ENCODE measurements at regions not wholly inside any gene's neighbourhood (a gene's known extent, or its start where the extent isn't known, plus 50 kb on each side); places are given as distances from the start of the nearest gene placed in this dataset.

GRCh38 chr10:10830293-10830986 lies 187.2 kb upstream of the CELF2 start:
- WGBS (ENCODE audit: insufficient coverage): no CpG with 5 or more reads among the region's 6 CpGs
- H3K27ac ChIP-seq (ENCODE audit: low read length): peak overlapping the region; percentile 88
- peaks cover 9% of the 10 kb centered on the region for H3K4me1 ChIP-seq (ENCODE audit: control insufficient read depth, insufficient read depth, low read length)
- DNase-seq: peak; percentile 95
- H3K27me3 ChIP-seq (ENCODE audit: control insufficient read depth, insufficient read depth, low read length): no peaks in the 10 kb centered on the region
- no peak overlapping the region for H3K4me3 ChIP-seq (ENCODE audit: low read length)
- H3K9me3 ChIP-seq (replicated peaks; ENCODE audit: control insufficient read depth, low read depth, low read length): no peaks in the 10 kb centered on the region
- no peaks in the 10 kb centered on the region for H3K36me3 ChIP-seq (ENCODE audit: control insufficient read depth, insufficient read depth, low read length)

- DNase-seq: no peak
- Histone ChIP-seq H3K4me1 (ENCODE audit: control insufficient read depth, insufficient read depth, low read length) (peaks cover 7% of the 10 kb centered on the region), H3K27ac (ENCODE audit: low read length) (peak overlapping the region; percentile 88), H3K9me3 (replicated peaks; ENCODE audit: control insufficient read depth, low read depth, low read length) (no peaks in the 10 kb centered on the region), H3K4me3 (ENCODE audit: low read length) (no peak overlapping the region), H3K36me3 (ENCODE audit: control insufficient read depth, insufficient read depth, low read length) (no peaks in the 10 kb centered on the region), H3K27me3 (ENCODE audit: control insufficient read depth, insufficient read depth, low read length) (no peaks in the 10 kb centered on the region)
- 54% methylated on average over 5 of the region's 8 CpGs for WGBS (ENCODE audit: insufficient coverage)
Measured at GRCh38 chr10:10831085-10831484, 186.6 kb upstream of the CELF2 start.

- no peak overlapping the region for H3K27ac ChIP-seq (ENCODE audit: low read length)
- peaks cover 7% of the 10 kb centered on the region for H3K4me1 ChIP-seq (ENCODE audit: control insufficient read depth, insufficient read depth, low read length)
- DNase-seq: no peak
- 93% methylated on average over 5 of the region's 6 CpGs for WGBS (ENCODE audit: insufficient coverage)
- no peak overlapping the region for H3K4me3 ChIP-seq (ENCODE audit: low read length)
- H3K27me3 ChIP-seq (ENCODE audit: control insufficient read depth, insufficient read depth, low read length): no peaks in the 10 kb centered on the region
- no peaks in the 10 kb centered on the region for H3K9me3 ChIP-seq (replicated peaks; ENCODE audit: control insufficient read depth, low read depth, low read length)
- H3K36me3 ChIP-seq (ENCODE audit: control insufficient read depth, insufficient read depth, low read length): no peaks in the 10 kb centered on the region
Measured at GRCh38 chr10:10833955-10834354, 183.7 kb upstream of the CELF2 start.

GRCh38 chr10:10844251-10844650 lies 173.4 kb upstream of the CELF2 start:
- H3K36me3 ChIP-seq (ENCODE audit: control insufficient read depth, insufficient read depth, low read length): no peaks in the 10 kb centered on the region
- peaks cover 2% of the 10 kb centered on the region for H3K9me3 ChIP-seq (replicated peaks; ENCODE audit: control insufficient read depth, low read depth, low read length)
- H3K4me1 ChIP-seq (ENCODE audit: control insufficient read depth, insufficient read depth, low read length): no peaks in the 10 kb centered on the region
- WGBS (ENCODE audit: insufficient coverage): no CpG with 5 or more reads among the region's 1 CpG
- H3K4me3 ChIP-seq (ENCODE audit: low read length): no peak overlapping the region
- H3K27ac ChIP-seq (ENCODE audit: low read length): peak overlapping the region; percentile 84
- no peaks in the 10 kb centered on the region for H3K27me3 ChIP-seq (ENCODE audit: control insufficient read depth, insufficient read depth, low read length)
- peak; percentile 60 for DNase-seq

- WGBS (ENCODE audit: insufficient coverage): no CpG with 5 or more reads among the region's 2 CpGs
- Histone ChIP-seq H3K4me1 (ENCODE audit: control insufficient read depth, insufficient read depth, low read length) (no peaks in the 10 kb centered on the region), H3K27me3 (ENCODE audit: control insufficient read depth, insufficient read depth, low read length) (no peaks in the 10 kb centered on the region), H3K27ac (ENCODE audit: low read length) (peak overlapping the region; percentile 84), H3K9me3 (replicated peaks; ENCODE audit: control insufficient read depth, low read depth, low read length) (peaks cover 2% of the 10 kb centered on the region), H3K36me3 (ENCODE audit: control insufficient read depth, insufficient read depth, low read length) (no peaks in the 10 kb centered on the region), H3K4me3 (ENCODE audit: low read length) (no peak overlapping the region)
- DNase-seq: peak; percentile 86
Measured at GRCh38 chr10:10845185-10845584, 172.5 kb upstream of the CELF2 start.

GRCh38 chr10:10845826-10846503 lies 171.7 kb upstream of the CELF2 start:
- H3K4me1 ChIP-seq (ENCODE audit: control insufficient read depth, insufficient read depth, low read length): no peaks in the 10 kb centered on the region
- no peak overlapping the region for H3K4me3 ChIP-seq (ENCODE audit: low read length)
- peak; percentile 75 for DNase-seq
- no peaks in the 10 kb centered on the region for H3K27me3 ChIP-seq (ENCODE audit: control insufficient read depth, insufficient read depth, low read length)
- H3K27ac ChIP-seq (ENCODE audit: low read length): peak overlapping the region; percentile 84
- no peaks in the 10 kb centered on the region for H3K36me3 ChIP-seq (ENCODE audit: control insufficient read depth, insufficient read depth, low read length)
- WGBS (ENCODE audit: insufficient coverage): no CpG with 5 or more reads among the region's 11 CpGs
- H3K9me3 ChIP-seq (replicated peaks; ENCODE audit: control insufficient read depth, low read depth, low read length): no peaks in the 10 kb centered on the region

GRCh38 chr10:10846504-10846900 lies 171.2 kb upstream of the CELF2 start:
- DNase-seq: no peak
- Histone ChIP-seq H3K4me3 (ENCODE audit: low read length) (no peak overlapping the region), H3K36me3 (ENCODE audit: control insufficient read depth, insufficient read depth, low read length) (no peaks in the 10 kb centered on the region), H3K9me3 (replicated peaks; ENCODE audit: control insufficient read depth, low read depth, low read length) (no peaks in the 10 kb centered on the region), H3K4me1 (ENCODE audit: control insufficient read depth, insufficient read depth, low read length) (no peaks in the 10 kb centered on the region), H3K27ac (ENCODE audit: low read length) (peak overlapping the region; percentile 84), H3K27me3 (ENCODE audit: control insufficient read depth, insufficient read depth, low read length) (no peaks in the 10 kb centered on the region)
- 53% methylated on average over 3 of the region's 3 CpGs for WGBS (ENCODE audit: insufficient coverage)

GRCh38 chr10:10847387-10847786 lies 170.3 kb upstream of the CELF2 start:
- H3K9me3 ChIP-seq (replicated peaks; ENCODE audit: control insufficient read depth, low read depth, low read length): no peaks in the 10 kb centered on the region
- no peaks in the 10 kb centered on the region for H3K27me3 ChIP-seq (ENCODE audit: control insufficient read depth, insufficient read depth, low read length)
- no peaks in the 10 kb centered on the region for H3K36me3 ChIP-seq (ENCODE audit: control insufficient read depth, insufficient read depth, low read length)
- H3K4me1 ChIP-seq (ENCODE audit: control insufficient read depth, insufficient read depth, low read length): no peaks in the 10 kb centered on the region
- DNase-seq: peak; percentile 55
- peak overlapping the region; percentile 10 for H3K27ac ChIP-seq (ENCODE audit: low read length)
- whole genome bisulfite sequencing (ENCODE audit: insufficient coverage): 35% methylated on average over 5 of the region's 5 CpGs
- no peak overlapping the region for H3K4me3 ChIP-seq (ENCODE audit: low read length)

- H3K4me1 ChIP-seq (ENCODE audit: control insufficient read depth, insufficient read depth, low read length): no peaks in the 10 kb centered on the region
- H3K9me3 ChIP-seq (replicated peaks; ENCODE audit: control insufficient read depth, low read depth, low read length): no peaks in the 10 kb centered on the region
- DNase-seq: no peak
- no peak overlapping the region for H3K4me3 ChIP-seq (ENCODE audit: low read length)
- no peaks in the 10 kb centered on the region for H3K36me3 ChIP-seq (ENCODE audit: control insufficient read depth, insufficient read depth, low read length)
- no peak overlapping the region for H3K27ac ChIP-seq (ENCODE audit: low read length)
- 100% methylated on average over 2 of the region's 13 CpGs for WGBS (ENCODE audit: insufficient coverage)
- H3K27me3 ChIP-seq (ENCODE audit: control insufficient read depth, insufficient read depth, low read length): no peaks in the 10 kb centered on the region
Measured at GRCh38 chr10:10848488-10849111, 169.1 kb upstream of the CELF2 start.

GRCh38 chr10:10849306-10849705 lies 168.4 kb upstream of the CELF2 start:
- Histone ChIP-seq H3K27ac (ENCODE audit: low read length) (no peak overlapping the region), H3K36me3 (ENCODE audit: control insufficient read depth, insufficient read depth, low read length) (no peaks in the 10 kb centered on the region), H3K4me3 (ENCODE audit: low read length) (no peak overlapping the region), H3K4me1 (ENCODE audit: control insufficient read depth, insufficient read depth, low read length) (no peaks in the 10 kb centered on the region), H3K9me3 (replicated peaks; ENCODE audit: control insufficient read depth, low read depth, low read length) (no peaks in the 10 kb centered on the region), H3K27me3 (ENCODE audit: control insufficient read depth, insufficient read depth, low read length) (no peaks in the 10 kb centered on the region)
- WGBS (ENCODE audit: insufficient coverage): no CpG with 5 or more reads among the region's 4 CpGs
- no peak for DNase-seq
